GM19397 (cell line): ENCODE measurements at regions not wholly inside any gene's neighbourhood (a gene's known extent, or its start where the extent isn't known, plus 50 kb on each side); places are given as distances from the start of the nearest gene placed in this dataset.

Source experiments
- ATAC-seq: cut with Tn5 transposase; IDR thresholded peaks from one replicate; pipeline ENCODE4 v1.9.1; 2021; ENCODE audit warnings: mild to moderate bottlenecking, moderate library complexity; ENCODE audit not compliant: unreplicated experiment

- ATAC-seq, result no peak
Observed at GRCh38 chrX:76228499-76228898, 55.6 kb downstream of the PBDC1 start.

- no peak for ATAC-seq
Observed at GRCh38 chrX:76248901-76249300, 76.0 kb downstream of the PBDC1 start.

GRCh38 chrX:76253432-76253831 is 80.6 kb downstream of the PBDC1 start:
- peak; percentile 91 for ATAC-seq

GRCh38 chrX:76279007-76279406 is 106.1 kb downstream of the PBDC1 start:
- no peak for ATAC-seq
